A673 (cell line): ENCODE measurements at regions not wholly inside any gene's neighbourhood (a gene's known extent, or its start where the extent isn't known, plus 50 kb on each side); places are given as distances from the start of the nearest gene placed in this dataset.
A peak's percentile ranks its signal among the peaks of the same experiment; 100 is the strongest.
"Not testable (repeated sequence)": the region's sequence is repeated elsewhere in the genome, so short reads cannot be mapped to it uniquely, and the experiment has no call there.

Experiments
- BruUV-seq: library from RNA; stranded (reverse); fragments of 400-500 nt; replicated peaks from 2 replicates; lab custom pipeline; 2021; lab: Mats Ljungman, UMichigan
- CTCF ChIA-PET: fragments of 300-600 bp; sonication (Branson Sonifier 250); formaldehyde crosslinking; loops from one replicate; lab custom pipeline; 2022; ENCODE audit warnings: antibody characterized with exemption; lab: Charles Lee
- POLR2A ChIA-PET: fragments of 300-600 bp; sonication (Branson Sonifier 250); formaldehyde crosslinking; loops from one replicate; lab custom pipeline; 2022; ENCODE audit warnings: antibody characterized with exemption; ENCODE audit not compliant: low non-redundant PET; lab: Charles Lee
- DNase-seq: peaks from one replicate; pipeline ENCODE4 v3.0.0-alpha.2; 2015; ENCODE audit warnings: low spot score
- H3K27ac ChIP-seq: fragments of 200-600 bp; sonication (generic); 2 replicates; pipeline ENCODE4 v1.5.1; 2016; ENCODE audit warnings: mixed run types, low read depth, mild to moderate bottlenecking, mixed read lengths, antibody characterized with exemption, low read length; ENCODE audit not compliant: poor library complexity, severe bottlenecking
- H3K27me3 ChIP-seq: fragments of 200-600 bp; sonication (generic); replicated peaks from 2 replicates; pipeline ENCODE4 v1.6.1; 2017; ENCODE audit warnings: mixed run types, low read depth, mild to moderate bottlenecking, mixed read lengths, antibody characterized with exemption, low read length; ENCODE audit not compliant: insufficient read depth, poor library complexity
- H3K36me3 ChIP-seq: fragments of 200-600 bp; sonication (generic); 2 replicates; pipeline ENCODE4 v1.6.1; 2016; ENCODE audit warnings: mixed run types, mild to moderate bottlenecking, mixed read lengths, antibody characterized with exemption, low read length; ENCODE audit not compliant: insufficient read depth, poor library complexity, severe bottlenecking
- H3K4me1 ChIP-seq: fragments of 200-600 bp; sonication (generic); 2 replicates; pipeline ENCODE4 v1.6.1; 2017; ENCODE audit warnings: mixed run types, mild to moderate bottlenecking, mixed read lengths, antibody characterized with exemption, low read length; ENCODE audit not compliant: insufficient read depth, poor library complexity, severe bottlenecking
- H3K4me3 ChIP-seq: fragments of 200-600 bp; sonication (generic); 2 replicates; pipeline ENCODE4 v1.5.1; 2016; ENCODE audit warnings: low read depth, mixed run types, mild to moderate bottlenecking, mixed read lengths, low read length; ENCODE audit not compliant: poor library complexity, severe bottlenecking
- H3K9me3 ChIP-seq: fragments of 200-600 bp; sonication (generic); 2 replicates; pipeline ENCODE4 v1.6.1; 2016; ENCODE audit warnings: mixed run types, low read depth, mild to moderate bottlenecking, mixed read lengths, antibody characterized with exemption, low read length; ENCODE audit not compliant: poor library complexity, severe bottlenecking
- CTCF ChIP-seq: fragments of 300-800, 200-600 bp; sonication (generic); conservative IDR thresholded peaks from 2 replicates; pipeline ENCODE4 v1.5.1; 2017; ENCODE audit warnings: low read depth, mild to moderate bottlenecking, antibody characterized with exemption, low read length, moderate library complexity, mixed read lengths
- EZH2 ChIP-seq: fragments of 200-600 bp; sonication (generic); IDR thresholded peaks from 2 replicates; pipeline ENCODE4 v1.6.1; 2017; ENCODE audit warnings: borderline replicate concordance, low read depth, mild to moderate bottlenecking, mixed read lengths, antibody characterized with exemption, low read length; ENCODE audit not compliant: poor library complexity, severe bottlenecking
- intact Hi-C: fragments of 100-400 bp; cut with micrococcal nuclease; formaldehyde crosslinking; loops from one replicate; pipeline ENCODE4 v1.10.0; 2022; ENCODE audit not compliant: unreplicated experiment

DNA sequence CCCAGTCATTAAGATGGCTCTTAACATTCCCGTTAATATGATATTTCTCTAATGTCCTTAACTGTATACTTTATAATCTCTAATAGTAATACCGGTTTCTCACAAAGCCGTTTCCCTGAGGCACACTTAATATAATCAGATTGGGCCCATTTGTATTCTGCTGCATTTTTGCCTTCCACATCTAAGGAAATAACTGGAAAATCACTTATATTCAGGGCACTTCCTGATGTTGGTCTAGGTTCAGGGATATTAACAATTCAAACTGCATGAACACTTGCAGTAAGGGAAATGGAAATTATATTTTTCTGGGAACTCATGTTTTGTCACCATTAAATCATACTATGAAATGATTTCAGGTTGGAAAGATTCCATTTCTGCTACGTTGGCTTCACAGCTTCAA, 119.8 kb downstream of the TPR start:
- intact Hi-C loops, result no loop called here
- H3K27ac ChIP-seq, result no peak overlapping the region
- TF ChIP-seq EZH2, result no peak
- peaks cover 9% of the 10 kb centered on the region for H3K9me3 ChIP-seq
- H3K4me3 ChIP-seq, result no peak overlapping the region
- peak; percentile 63 for DNase-seq
- no TSS peak for BruUV-seq
- peaks cover 3% of the 10 kb centered on the region for H3K27me3 ChIP-seq
- ChIA-PET POLR2A (no interaction called here), CTCF (no interaction called here)
- peaks cover 8% of the 10 kb centered on the region for H3K4me1 ChIP-seq
- no peaks in the 10 kb centered on the region for H3K36me3 ChIP-seq

DNA sequence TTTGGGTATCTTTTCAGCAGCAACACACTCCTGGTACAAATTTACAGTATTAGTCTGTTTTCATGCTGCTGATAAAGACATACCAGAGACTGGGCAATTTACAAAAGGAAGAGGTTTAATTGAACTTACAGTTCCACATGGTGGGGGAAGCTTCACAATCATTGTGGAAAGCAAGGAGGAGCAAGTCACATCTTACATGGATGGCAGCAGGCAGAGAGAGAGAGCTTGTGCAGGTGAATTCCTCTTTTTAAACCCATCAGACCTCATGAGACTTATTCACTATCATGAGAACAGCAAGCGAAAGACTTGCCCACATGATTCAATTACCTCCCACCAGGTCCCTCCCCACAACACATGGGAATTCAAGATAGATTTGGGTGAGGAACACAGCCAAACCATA, 124.5 kb downstream of the TPR start:
- CTCF ChIA-PET, result no interaction called here
- Histone ChIP-seq H3K36me3 (no peaks in the 10 kb centered on the region), H3K27me3 (peaks cover 3% of the 10 kb centered on the region), H3K4me3 (no peak overlapping the region), H3K9me3 (peaks cover 15% of the 10 kb centered on the region), H3K27ac (no peak overlapping the region), H3K4me1 (peaks cover 2% of the 10 kb centered on the region)
- DNase-seq, result no peak
- intact Hi-C loops, result no loop called here
- BruUV-seq, result no TSS peak
- POLR2A ChIA-PET, result no interaction called here
- TF ChIP-seq CTCF (no peak), EZH2 (no peak)

DNA sequence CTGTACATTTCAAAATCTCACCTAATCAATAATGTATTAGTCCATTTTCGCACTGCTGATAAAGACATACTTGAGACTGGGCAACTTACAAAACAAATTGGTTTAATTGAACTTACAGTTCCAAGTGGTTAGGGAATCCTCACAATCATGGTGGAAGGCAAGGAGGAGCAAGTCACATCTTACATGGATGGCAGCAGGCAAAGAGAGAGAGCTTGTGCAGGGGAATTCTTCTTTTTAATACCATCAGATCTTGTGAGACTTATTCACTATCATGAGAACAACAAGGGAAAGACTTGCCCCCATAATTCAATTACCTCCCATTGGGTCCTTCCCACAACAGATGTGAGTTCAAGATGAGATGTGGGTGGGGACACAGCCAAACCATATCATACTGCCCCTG, 126.4 kb downstream of the TPR start:
- H3K4me3 ChIP-seq, H3K4me1 ChIP-seq, BruUV-seq, H3K36me3 ChIP-seq, POLR2A ChIA-PET, CTCF ChIA-PET, DNase-seq, intact Hi-C loops, H3K27ac ChIP-seq, H3K27me3 ChIP-seq: not testable (repeated sequence)
- H3K9me3 ChIP-seq, result peaks cover 15% of the 10 kb centered on the region

GRCh38 chr1:186244825-186245224, 130.2 kb downstream of the TPR start:
- DNase-seq, result peak; percentile 72
- Histone ChIP-seq H3K27me3 (no peaks in the 10 kb centered on the region), H3K4me3 (no peak overlapping the region), H3K4me1 (peaks cover 6% of the 10 kb centered on the region), H3K36me3 (no peaks in the 10 kb centered on the region), H3K9me3 (peaks cover 5% of the 10 kb centered on the region), H3K27ac (no peak overlapping the region)
- ChIA-PET CTCF (interaction anchor here (0.6 kb wide), 1 partner anchor 524 kb away, joined by 3 read pairs; no protein-coding TSS in a partner anchor), POLR2A (no interaction called here)
- TF ChIP-seq EZH2 (no peak), CTCF (peak; percentile 68)
- intact Hi-C loops, result no loop called here
- BruUV-seq, result no TSS peak
